H1 (cell line): ENCODE measurements at regions not wholly inside any gene's neighbourhood (a gene's known extent, or its start where the extent isn't known, plus 50 kb on each side); places are given as distances from the start of the nearest gene placed in this dataset.

ENCODE experiments used
- CEBPB ChIP-seq: IDR thresholded peaks from 2 replicates; pipeline ENCODE4 v1.6.1; 2012; ENCODE audit warnings: low read depth, low read length
- RNF2 ChIP-seq: fragments of 200-900, 300-1000 bp; sonication (generic); IDR thresholded peaks from 2 replicates; pipeline ENCODE4 v1.7.1; 2016; ENCODE audit warnings: borderline replicate concordance, low read depth, mild to moderate bottlenecking, antibody characterized with exemption, low read length; ENCODE audit not compliant: poor library complexity, severe bottlenecking; ENCODE audit errors: missing control alignments

- no peak for TF ChIP-seq RNF2
- TF ChIP-seq CEBPB, result no peak
Observed at GRCh38 chr14:97630249-97630648, 833.1 kb downstream of the VRK1 start (continued).
